ENCODE measurements at regions not wholly inside any gene's neighbourhood (a gene's known extent, or its start where the extent isn't known, plus 50 kb on each side); places are given as distances from the start of the nearest gene placed in this dataset.

- no peaks in the 10 kb centered on the region for H3K27me3 ChIP-seq (replicated peaks; ENCODE audit: insufficient read depth)
Observed at GRCh38 chr3:101928890-101929289, 79.6 kb downstream of the NFKBIZ start.

GRCh38 chr3:101931081-101931480 is 81.8 kb downstream of the NFKBIZ start:
- H3K27ac ChIP-seq, result no peak overlapping the region
- WGBS, result 97% methylated on average over 1 of the region's 1 CpG
- intact Hi-C loops (cut with DNase I), result no loop called here
- no peak for TF ChIP-seq POLR2AphosphoS5 (IDR thresholded peaks at IDR 0.05)
- TF ChIP-seq CTCF (IDR thresholded peaks at IDR 0.05), result no peak
- TF ChIP-seq POLR2A (IDR thresholded peaks at IDR 0.05), result no peak
- no peak overlapping the region for H3K4me3 ChIP-seq
- no peaks in the 10 kb centered on the region for H3K9me3 ChIP-seq
- H3K36me3 ChIP-seq, result no peaks in the 10 kb centered on the region
- no peaks in the 10 kb centered on the region for H3K4me1 ChIP-seq (replicated peaks)
- H3K27me3 ChIP-seq (replicated peaks; ENCODE audit: insufficient read depth), result no peaks in the 10 kb centered on the region
- DNase-seq (ENCODE audit: low spot score), result no peak

More at GRCh38 chr3:101928890-101929289, 79.6 kb downstream of the NFKBIZ start:
- no peaks in the 10 kb centered on the region for H3K4me1 ChIP-seq (replicated peaks)
- H3K36me3 ChIP-seq, result no peaks in the 10 kb centered on the region
- H3K4me3 ChIP-seq, result no peak overlapping the region
- H3K9me3 ChIP-seq, result no peaks in the 10 kb centered on the region
- TF ChIP-seq POLR2A (IDR thresholded peaks at IDR 0.05) (no peak), CTCF (IDR thresholded peaks at IDR 0.05) (no peak), POLR2AphosphoS5 (IDR thresholded peaks at IDR 0.05) (no peak)
- H3K27ac ChIP-seq, result no peak overlapping the region
- no peak for DNase-seq (ENCODE audit: low spot score)
- 87% methylated on average over 1 of the region's 1 CpG for WGBS
- intact Hi-C loops (cut with DNase I), result no loop called here

- H3K9me3 ChIP-seq, result no peaks in the 10 kb centered on the region
- intact Hi-C loops (cut with DNase I), result no loop called here
- no peaks in the 10 kb centered on the region for H3K36me3 ChIP-seq
- 85% methylated on average over 6 of the region's 6 CpGs for WGBS
- H3K4me3 ChIP-seq, result no peak overlapping the region
- no peaks in the 10 kb centered on the region for H3K27me3 ChIP-seq (replicated peaks; ENCODE audit: insufficient read depth)
- DNase-seq (ENCODE audit: low spot score), result no peak
- H3K4me1 ChIP-seq (replicated peaks), result no peaks in the 10 kb centered on the region
- TF ChIP-seq CTCF (IDR thresholded peaks at IDR 0.05) (no peak), POLR2AphosphoS5 (IDR thresholded peaks at IDR 0.05) (no peak), POLR2A (IDR thresholded peaks at IDR 0.05) (no peak)
- H3K27ac ChIP-seq, result no peak overlapping the region
Observed at GRCh38 chr3:101932326-101933068, 83.2 kb downstream of the NFKBIZ start.

GRCh38 chr3:101936419-101937356 is 87.4 kb downstream of the NFKBIZ start:
- Histone ChIP-seq H3K36me3 (no peaks in the 10 kb centered on the region), H3K4me1 (replicated peaks) (no peaks in the 10 kb centered on the region), H3K4me3 (no peak overlapping the region), H3K27me3 (replicated peaks; ENCODE audit: insufficient read depth) (no peaks in the 10 kb centered on the region), H3K27ac (no peak overlapping the region), H3K9me3 (no peaks in the 10 kb centered on the region)
- 82% methylated on average over 10 of the region's 10 CpGs for WGBS
- no peak for DNase-seq (ENCODE audit: low spot score)
- intact Hi-C loops (cut with DNase I), result no loop called here
- no peak for TF ChIP-seq POLR2A (IDR thresholded peaks at IDR 0.05)
- TF ChIP-seq CTCF (IDR thresholded peaks at IDR 0.05), result no peak
- TF ChIP-seq POLR2AphosphoS5 (IDR thresholded peaks at IDR 0.05), result no peak
